H9 (cell line): ENCODE measurements at regions not wholly inside any gene's neighbourhood (a gene's known extent, or its start where the extent isn't known, plus 50 kb on each side); places are given as distances from the start of the nearest gene placed in this dataset.

Source experiments
- DNase-seq: peaks from one replicate; pipeline ENCODE4 v3.0.0-alpha.2; 2017
- H2AFZ ChIP-seq: one replicate; pipeline ENCODE4 v1.6.1; 2013; ENCODE audit warnings: mild to moderate bottlenecking, low read length, control low read depth, moderate library complexity
- H2AK5ac ChIP-seq: 2 replicates; pipeline ENCODE4 v1.6.1; 2013; ENCODE audit warnings: low read length, control low read depth, mixed read lengths; ENCODE audit not compliant: insufficient read length
- H2BK120ac ChIP-seq: one replicate; pipeline ENCODE4 v1.6.1; 2013; ENCODE audit warnings: low read depth, mild to moderate bottlenecking, low read length, control low read depth, inconsistent platforms; ENCODE audit not compliant: poor library complexity, severe bottlenecking
- H2BK12ac ChIP-seq: 2 replicates; pipeline ENCODE4 v1.6.1; 2013; ENCODE audit warnings: low read length, control low read depth, mixed read lengths, low read depth; ENCODE audit not compliant: insufficient read length
- H2BK15ac ChIP-seq: 2 replicates; pipeline ENCODE4 v1.6.1; 2013; ENCODE audit warnings: low read depth, low read length, control low read depth
- H2BK20ac ChIP-seq: one replicate; pipeline ENCODE4 v1.6.1; 2013; ENCODE audit warnings: low read depth, mild to moderate bottlenecking, low read length, control low read depth, inconsistent platforms; ENCODE audit not compliant: poor library complexity, severe bottlenecking
- H2BK5ac ChIP-seq: 2 replicates; pipeline ENCODE4 v1.6.1; 2013; ENCODE audit warnings: low read length, control low read depth, mixed read lengths; ENCODE audit not compliant: insufficient read length
- H3K14ac ChIP-seq: 2 replicates; pipeline ENCODE4 v1.6.1; 2013; ENCODE audit warnings: low read length, control low read depth; ENCODE audit not compliant: insufficient read depth
- H3K18ac ChIP-seq: 2 replicates; pipeline ENCODE4 v1.6.1; 2013; ENCODE audit warnings: low read depth, mild to moderate bottlenecking, mixed read lengths, low read length, control low read depth; ENCODE audit not compliant: insufficient read length
- H3K23ac ChIP-seq: 2 replicates; pipeline ENCODE4 v1.6.1; 2013; ENCODE audit warnings: low read length, control low read depth, mixed read lengths, low read depth; ENCODE audit not compliant: insufficient read length
- H3K23me2 ChIP-seq: 2 replicates; pipeline ENCODE4 v1.6.1; 2013; ENCODE audit warnings: low read depth, mild to moderate bottlenecking, mixed read lengths, low read length, control low read depth; ENCODE audit not compliant: insufficient read length, poor library complexity, severe bottlenecking
- H3K27ac ChIP-seq: 2 replicates; pipeline ENCODE4 v1.5.1; 2013; ENCODE audit warnings: low read length, control low read depth, mixed read lengths, low read depth; ENCODE audit not compliant: insufficient read length
- H3K27me3 ChIP-seq: 2 replicates; pipeline ENCODE4 v1.6.1; 2013; ENCODE audit warnings: low read length, control low read depth, inconsistent platforms; ENCODE audit not compliant: insufficient read depth
- H3K4ac ChIP-seq: 2 replicates; pipeline ENCODE4 v1.6.1; 2013; ENCODE audit warnings: low read depth, mild to moderate bottlenecking, control low read depth, inconsistent platforms, low read length, moderate library complexity
- H3K4me1 ChIP-seq: 2 replicates; pipeline ENCODE4 v1.6.1; 2013; ENCODE audit warnings: low read length, control low read depth, inconsistent platforms; ENCODE audit not compliant: insufficient read depth
- H3K4me2 ChIP-seq: 2 replicates; pipeline ENCODE4 v1.6.1; 2013; ENCODE audit warnings: low read length, control low read depth, mixed read lengths; ENCODE audit not compliant: insufficient read length, insufficient read depth
- H3K56ac ChIP-seq: 2 replicates; pipeline ENCODE4 v1.6.1; 2013; ENCODE audit warnings: low read depth, mild to moderate bottlenecking, mixed read lengths, low read length, control low read depth; ENCODE audit not compliant: insufficient read length
- H3K79me1 ChIP-seq: 2 replicates; pipeline ENCODE4 v1.6.1; 2013; ENCODE audit warnings: low read depth, mild to moderate bottlenecking, moderate library complexity, low read length, control low read depth, inconsistent platforms; ENCODE audit not compliant: insufficient read depth, poor library complexity, severe bottlenecking
- H3K79me2 ChIP-seq: 2 replicates; pipeline ENCODE4 v1.6.1; 2013; ENCODE audit warnings: low read length, control low read depth, inconsistent platforms; ENCODE audit not compliant: insufficient read depth
- H3K9ac ChIP-seq: 2 replicates; pipeline ENCODE4 v1.6.1; 2013; ENCODE audit warnings: low read length, control low read depth, mixed read lengths; ENCODE audit not compliant: insufficient read length; ENCODE audit errors: extremely low read depth
- H3K9me3 ChIP-seq: one replicate; pipeline ENCODE4 v1.6.1; 2013; ENCODE audit warnings: low read depth, low read length, inconsistent platforms; ENCODE audit not compliant: control insufficient read depth
- H3T11ph ChIP-seq: one replicate; pipeline ENCODE4 v1.6.1; 2013; ENCODE audit warnings: mild to moderate bottlenecking, low read length, control low read depth, inconsistent platforms
- H4K20me1 ChIP-seq: one replicate; pipeline ENCODE4 v1.6.1; 2013; ENCODE audit not compliant: control insufficient read depth, insufficient read length, insufficient read depth
- H4K5ac ChIP-seq: 2 replicates; pipeline ENCODE4 v1.6.1; 2013; ENCODE audit warnings: low read depth, mild to moderate bottlenecking, mixed read lengths, low read length, control low read depth; ENCODE audit not compliant: insufficient read length
- H4K8ac ChIP-seq: replicated peaks from 2 replicates; pipeline ENCODE4 v1.6.1; 2013; ENCODE audit warnings: low read length, control low read depth, mixed read lengths, low read depth; ENCODE audit not compliant: insufficient read length
- H4K91ac ChIP-seq: 2 replicates; pipeline ENCODE4 v1.6.1; 2013; ENCODE audit warnings: low read depth, mild to moderate bottlenecking, moderate library complexity, mixed read lengths, low read length, control low read depth; ENCODE audit not compliant: insufficient read length
- H3K27ac Mint-ChIP-seq, 3 experiments: 2 replicates in 2 of 3; 3 replicates in 1 of 3; pipeline ENCODE4 v1.8.0; 2020 to 2021; ENCODE audit warnings: mixed read lengths in 3 of 3, mild to moderate bottlenecking in 1 of 3, moderate library complexity in 1 of 3
- H3K27me3 Mint-ChIP-seq: 2 replicates; pipeline ENCODE4 v1.8.0; 2021; ENCODE audit warnings: low read depth, mild to moderate bottlenecking, moderate library complexity, mixed read lengths
- H3K36me3 Mint-ChIP-seq, 3 experiments: 2 replicates in 2 of 3; 3 replicates in 1 of 3; pipeline ENCODE4 v1.8.0; 2020 to 2021; ENCODE audit warnings: low read depth in 3 of 3, mixed read lengths in 3 of 3; ENCODE audit not compliant: insufficient read depth in 1 of 3
- H3K4me1 Mint-ChIP-seq, 2 experiments: 2 replicates each; pipeline ENCODE4 v1.8.0; 2020; ENCODE audit warnings: mixed read lengths in 2 of 2
- H3K4me3 Mint-ChIP-seq, 2 experiments: 2 replicates in 1 of 2; 3 replicates in 1 of 2; pipeline ENCODE4 v1.8.0; 2020 to 2021; ENCODE audit warnings: mild to moderate bottlenecking in 2 of 2, mixed read lengths in 2 of 2, moderate library complexity in 1 of 2
- H3K9me3 Mint-ChIP-seq, 2 experiments: 2 replicates in 1 of 2; 3 replicates in 1 of 2; pipeline ENCODE4 v1.8.0; 2020; ENCODE audit warnings: mild to moderate bottlenecking in 2 of 2, mixed read lengths in 2 of 2, moderate library complexity in 1 of 2
- TF ChIP-seq, protein P1 (sequence below): fragments of 200-600 bp; sonication (generic); conservative IDR thresholded peaks from 3 replicates; pipeline ENCODE4 v1.8.0; 2021; ENCODE audit warnings: antibody characterized with exemption, mild to moderate bottlenecking

DNA sequence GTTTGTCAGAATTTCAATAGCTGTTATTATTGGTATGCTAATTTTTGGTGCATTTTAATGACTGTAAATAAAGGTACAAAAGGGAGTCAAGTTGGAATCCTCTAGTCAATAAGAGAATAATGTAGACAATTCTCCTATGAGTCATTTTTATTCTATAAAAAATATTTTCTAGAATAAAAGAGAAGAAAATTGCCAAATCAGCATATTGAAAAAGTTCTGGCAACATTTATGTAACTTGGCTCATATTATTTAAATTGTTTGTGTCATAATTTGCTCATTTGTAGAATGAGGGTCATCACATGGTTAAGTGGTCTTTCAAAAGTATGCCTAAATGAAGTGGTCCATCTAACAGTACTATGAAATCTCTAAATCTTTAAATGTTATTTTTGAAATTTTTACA, 1719.8 kb upstream of the WWC1 start:
- no peak overlapping the region for H3K23ac ChIP-seq
- no peak overlapping the region for H3K27ac Mint-ChIP-seq
- no peaks in the 10 kb centered on the region for H3K27me3 ChIP-seq
- peaks cover 5 to 19% of the 10 kb centered on the region in 2 experiments for H3K9me3 Mint-ChIP-seq
- H3K23me2 ChIP-seq, result no peaks in the 10 kb centered on the region
- no peak overlapping the region for H4K8ac ChIP-seq
- no peaks in the 10 kb centered on the region for H4K20me1 ChIP-seq
- H3K27ac ChIP-seq, result no peak overlapping the region
- H3K4me3 Mint-ChIP-seq, result no peak overlapping the region
- no peaks in the 10 kb centered on the region for H3K27me3 Mint-ChIP-seq
- H3K18ac ChIP-seq, result no peak overlapping the region
- no peak overlapping the region for H3K14ac ChIP-seq
- H3K79me2 ChIP-seq, result no peaks in the 10 kb centered on the region
- H3K79me1 ChIP-seq, result no peaks in the 10 kb centered on the region
- H2AFZ ChIP-seq, result no peak overlapping the region
- H3K4me2 ChIP-seq, result no peak overlapping the region
- peaks cover 3 to 15% (median 3%) of the 10 kb centered on the region in 3 experiments; a peak in 6 of 7 replicates for H3K36me3 Mint-ChIP-seq
- no peak overlapping the region for H2BK20ac ChIP-seq
- TF ChIP-seq, protein P1, sequence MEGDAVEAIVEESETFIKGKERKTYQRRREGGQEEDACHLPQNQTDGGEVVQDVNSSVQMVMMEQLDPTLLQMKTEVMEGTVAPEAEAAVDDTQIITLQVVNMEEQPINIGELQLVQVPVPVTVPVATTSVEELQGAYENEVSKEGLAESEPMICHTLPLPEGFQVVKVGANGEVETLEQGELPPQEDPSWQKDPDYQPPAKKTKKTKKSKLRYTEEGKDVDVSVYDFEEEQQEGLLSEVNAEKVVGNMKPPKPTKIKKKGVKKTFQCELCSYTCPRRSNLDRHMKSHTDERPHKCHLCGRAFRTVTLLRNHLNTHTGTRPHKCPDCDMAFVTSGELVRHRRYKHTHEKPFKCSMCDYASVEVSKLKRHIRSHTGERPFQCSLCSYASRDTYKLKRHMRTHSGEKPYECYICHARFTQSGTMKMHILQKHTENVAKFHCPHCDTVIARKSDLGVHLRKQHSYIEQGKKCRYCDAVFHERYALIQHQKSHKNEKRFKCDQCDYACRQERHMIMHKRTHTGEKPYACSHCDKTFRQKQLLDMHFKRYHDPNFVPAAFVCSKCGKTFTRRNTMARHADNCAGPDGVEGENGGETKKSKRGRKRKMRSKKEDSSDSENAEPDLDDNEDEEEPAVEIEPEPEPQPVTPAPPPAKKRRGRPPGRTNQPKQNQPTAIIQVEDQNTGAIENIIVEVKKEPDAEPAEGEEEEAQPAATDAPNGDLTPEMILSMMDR, result no peak
- no peak overlapping the region for H2BK15ac ChIP-seq
- no peak overlapping the region for H3K56ac ChIP-seq
- no peak overlapping the region for H2BK12ac ChIP-seq
- no peak for DNase-seq
- no peak overlapping the region for H4K5ac ChIP-seq
- H3K4me1 Mint-ChIP-seq, result no peaks in the 10 kb centered on the region
- H3K4me1 ChIP-seq, result no peaks in the 10 kb centered on the region
- H3K9me3 ChIP-seq, result no peaks in the 10 kb centered on the region
- no peak overlapping the region for H2BK5ac ChIP-seq
- H3K9ac ChIP-seq, result no peak overlapping the region
- no peak overlapping the region for H3K4ac ChIP-seq
- no peak overlapping the region for H4K91ac ChIP-seq
- no peak overlapping the region for H2AK5ac ChIP-seq
- H2BK120ac ChIP-seq, result no peak overlapping the region
- no peak overlapping the region for H3T11ph ChIP-seq
